ENCODE measurements at regions not wholly inside any gene's neighbourhood (a gene's known extent, or its start where the extent isn't known, plus 50 kb on each side); places are given as distances from the start of the nearest gene placed in this dataset.

DNA sequence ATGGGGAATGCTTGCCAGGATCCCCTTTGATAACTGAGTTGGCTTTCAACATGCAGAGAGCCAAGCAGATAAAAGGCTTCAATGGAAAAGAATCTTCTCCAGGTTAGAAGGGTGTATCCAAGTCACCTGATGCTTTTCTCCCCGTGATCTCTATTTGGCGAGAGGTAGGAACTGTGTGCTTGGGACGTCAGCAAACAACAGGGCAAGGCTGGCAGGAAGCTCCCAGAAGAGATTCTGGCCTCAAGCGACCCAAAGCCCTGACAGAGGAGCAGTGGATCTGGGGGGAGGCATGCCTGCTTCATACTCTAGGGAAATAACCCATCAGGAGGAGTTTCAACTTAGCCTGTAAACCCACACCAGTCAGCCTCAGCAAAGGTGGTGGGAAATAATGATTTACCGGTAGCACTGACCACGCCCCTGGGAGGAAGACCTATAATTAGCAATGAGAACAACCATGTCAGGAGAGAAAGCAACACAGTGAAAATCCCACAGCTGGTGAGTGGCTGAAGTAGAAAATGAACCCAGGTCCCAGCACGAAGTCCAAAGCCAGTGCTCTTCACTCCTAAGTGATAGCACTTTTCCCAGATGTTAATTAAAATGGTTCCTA, 76.3 kb upstream of the SEC11C start:
- Histone ChIP-seq H3K27me3 (ENCODE audit: control insufficient read depth in 2 of 2, insufficient read depth in 2 of 2, low read length in 2 of 2) (no peaks in the 10 kb centered on the region), H3K4me3 (ENCODE audit: low read length) (no peak overlapping the region), H3K27ac (ENCODE audit: low read depth, low read length) (no peak overlapping the region), H3K36me3 (ENCODE audit: control insufficient read depth in 2 of 3, insufficient read depth in 3 of 3, low read length in 3 of 3) (no peaks in the 10 kb centered on the region), H3K9me3 (ENCODE audit: control insufficient read depth in 2 of 3, low read length in 3 of 3) (no peaks in the 10 kb centered on the region), H3K4me1 (ENCODE audit: control insufficient read depth in 2 of 2, insufficient read depth in 2 of 2, low read length in 2 of 2) (no peaks in the 10 kb centered on the region)
- peaks cover 6 to 29% (median 20%) of the 10 kb centered on the region in 5 donors for H3K27me3 Mint-ChIP-seq
- DNase-seq: no peak
- no peak overlapping the region for H3K27ac Mint-ChIP-seq
- H3K4me3 Mint-ChIP-seq: no peak overlapping the region
- no peaks in the 10 kb centered on the region for H3K9me3 Mint-ChIP-seq
- ChIA-PET POLR2A (no interaction called here), CTCF (no interaction called here)
- H3K36me3 Mint-ChIP-seq: no peaks in the 10 kb centered on the region
- intact Hi-C loops (cut with micrococcal nuclease): no loop called here
- peaks cover 0 to 1% (median 0%) of the 10 kb centered on the region in 7 donors for H3K4me1 Mint-ChIP-seq
- ATAC-seq: no peak

DNA sequence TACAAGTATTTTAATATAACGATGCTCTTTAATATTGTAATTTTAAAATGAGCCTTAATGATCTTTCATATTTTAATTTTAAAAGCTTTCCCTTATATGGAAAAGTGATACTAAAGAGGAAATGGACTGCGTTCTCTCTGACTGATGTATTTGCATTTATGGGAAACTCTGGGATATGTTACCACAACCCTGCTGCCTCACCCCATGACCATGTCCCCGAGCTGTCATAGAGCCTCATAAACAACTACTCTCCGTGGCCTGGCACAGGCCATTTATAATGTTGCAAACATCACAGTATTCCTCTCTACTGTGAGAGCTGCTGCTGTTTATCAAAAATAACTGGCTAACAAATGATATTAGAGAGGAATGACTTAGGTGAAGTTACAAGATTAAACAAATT, 75.8 kb upstream of the SEC11C start:
- no peak overlapping the region for H3K4me3 ChIP-seq (ENCODE audit: low read length)
- no peaks in the 10 kb centered on the region for H3K36me3 Mint-ChIP-seq
- H3K4me3 Mint-ChIP-seq: no peak overlapping the region
- H3K9me3 Mint-ChIP-seq: no peaks in the 10 kb centered on the region
- ChIA-PET POLR2A (no interaction called here), CTCF (no interaction called here)
- H3K27me3 Mint-ChIP-seq: peaks cover 6 to 29% (median 20%) of the 10 kb centered on the region in 5 donors
- DNase-seq: no peak
- no peaks in the 10 kb centered on the region for H3K27me3 ChIP-seq (ENCODE audit: control insufficient read depth in 2 of 2, insufficient read depth in 2 of 2, low read length in 2 of 2)
- intact Hi-C loops (cut with micrococcal nuclease): no loop called here
- H3K4me1 Mint-ChIP-seq: peaks cover 0 to 1% (median 0%) of the 10 kb centered on the region in 7 donors
- no peaks in the 10 kb centered on the region for H3K4me1 ChIP-seq (ENCODE audit: control insufficient read depth in 2 of 2, insufficient read depth in 2 of 2, low read length in 2 of 2)
- no peaks in the 10 kb centered on the region for H3K9me3 ChIP-seq (ENCODE audit: control insufficient read depth in 2 of 3, low read length in 3 of 3)
- H3K27ac ChIP-seq (ENCODE audit: low read depth, low read length): no peak overlapping the region
- H3K27ac Mint-ChIP-seq: no peak overlapping the region
- ATAC-seq: no peak
- H3K36me3 ChIP-seq (ENCODE audit: control insufficient read depth in 2 of 3, insufficient read depth in 3 of 3, low read length in 3 of 3): no peaks in the 10 kb centered on the region

DNA sequence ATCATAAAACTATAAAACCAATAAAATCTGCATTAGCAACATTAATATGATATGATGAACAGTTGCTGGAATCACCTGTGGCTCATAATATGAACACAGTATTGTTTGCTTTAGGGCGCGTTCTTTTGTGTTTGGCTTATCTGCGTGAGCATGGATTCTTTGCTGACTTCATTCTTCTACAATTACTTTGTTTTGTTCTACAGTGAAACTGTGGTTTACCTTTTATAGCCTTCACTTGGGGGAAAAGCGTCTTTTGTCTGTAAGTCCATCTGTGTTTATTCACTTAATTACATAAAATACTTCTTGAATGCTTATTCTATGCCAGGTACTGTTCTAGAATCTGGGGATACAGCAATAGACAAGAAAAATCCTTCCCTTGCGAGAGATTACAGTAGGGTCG, 74.0 kb upstream of the SEC11C start:
- Mint-ChIP-seq H3K36me3 (no peaks in the 10 kb centered on the region), H3K27ac (no peak overlapping the region), H3K27me3 (peaks cover 3 to 28% (median 19%) of the 10 kb centered on the region in 5 donors), H3K4me3 (no peak overlapping the region), H3K9me3 (no peaks in the 10 kb centered on the region), H3K4me1 (peaks cover 0 to 1% (median 0%) of the 10 kb centered on the region in 7 donors)
- POLR2A ChIA-PET: no interaction called here
- Histone ChIP-seq H3K9me3 (ENCODE audit: control insufficient read depth in 2 of 3, low read length in 3 of 3) (no peaks in the 10 kb centered on the region), H3K4me3 (ENCODE audit: low read length) (no peak overlapping the region), H3K36me3 (ENCODE audit: control insufficient read depth in 2 of 3, insufficient read depth in 3 of 3, low read length in 3 of 3) (no peaks in the 10 kb centered on the region), H3K4me1 (ENCODE audit: control insufficient read depth in 2 of 2, insufficient read depth in 2 of 2, low read length in 2 of 2) (no peaks in the 10 kb centered on the region), H3K27me3 (ENCODE audit: control insufficient read depth in 2 of 2, insufficient read depth in 2 of 2, low read length in 2 of 2) (no peaks in the 10 kb centered on the region), H3K27ac (ENCODE audit: low read depth, low read length) (no peak overlapping the region)
- intact Hi-C loops (cut with micrococcal nuclease): no loop called here
- DNase-seq (no peak), ATAC-seq (no peak)
- CTCF ChIA-PET: interaction anchor here (0.9 to 2.4 kb wide), 2 partner anchors 287 to 297 kb away, joined by 3 to 6 read pairs; no protein-coding TSS in a partner anchor

DNA sequence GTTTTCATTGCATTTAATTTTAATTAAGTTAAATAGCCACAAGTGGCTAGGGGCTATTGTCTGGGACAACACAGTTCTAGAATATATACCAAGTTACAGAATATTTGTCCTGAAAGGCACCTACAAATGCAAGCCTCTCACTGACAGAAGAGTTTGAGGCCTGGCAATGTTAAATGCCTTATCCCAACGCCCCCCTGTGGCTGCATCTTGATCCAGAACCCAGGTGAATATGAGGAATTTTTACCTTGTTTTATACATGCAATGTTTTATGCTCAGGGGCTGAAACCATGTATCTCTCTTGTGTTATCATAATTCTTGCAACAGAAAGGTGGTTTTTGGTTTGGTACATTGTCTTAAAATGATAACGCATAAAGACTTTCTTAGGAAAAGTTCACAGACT, 71.8 kb upstream of the SEC11C start:
- POLR2A ChIA-PET: no interaction called here

DNA sequence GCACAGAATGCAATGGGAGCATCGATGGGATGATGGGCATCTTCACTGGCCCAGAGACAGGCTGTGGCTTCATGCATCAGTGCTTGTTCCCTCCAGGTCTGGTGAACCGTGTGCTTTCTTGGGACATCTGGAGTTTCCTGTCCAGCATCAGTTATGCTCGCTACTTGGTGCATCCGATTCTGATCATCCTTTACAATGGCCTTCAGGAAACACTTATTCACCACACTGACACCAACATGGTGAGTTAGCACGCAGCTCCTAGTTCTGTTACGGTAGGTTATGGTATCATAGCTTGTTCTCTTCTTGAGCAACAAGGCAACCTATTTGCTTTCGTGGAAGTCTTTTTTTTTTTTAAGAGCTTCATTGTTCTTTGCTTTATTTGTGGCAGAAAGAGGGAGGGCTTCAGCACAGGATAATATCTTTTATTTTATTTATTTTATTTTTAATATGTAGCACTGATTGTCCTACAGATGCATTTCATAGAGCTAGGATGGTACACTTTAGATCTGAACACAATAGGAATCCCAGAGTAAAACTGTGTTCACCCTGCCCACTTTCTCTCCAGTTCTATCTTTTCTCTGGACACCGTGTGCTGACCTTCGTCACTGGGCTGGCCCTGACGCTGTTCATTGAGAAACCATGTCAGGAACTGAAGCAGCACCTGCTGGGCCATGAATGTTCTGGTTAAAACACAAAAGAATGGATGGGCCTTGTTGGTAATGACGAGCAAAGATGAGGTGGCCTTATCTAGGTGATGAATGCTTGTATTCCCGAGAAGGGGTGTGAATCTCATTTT, 71.2 kb upstream of the SEC11C start:
- Histone ChIP-seq H3K27ac (ENCODE audit: low read depth, low read length) (no peak overlapping the region), H3K4me1 (ENCODE audit: control insufficient read depth in 2 of 2, insufficient read depth in 2 of 2, low read length in 2 of 2) (no peaks in the 10 kb centered on the region), H3K36me3 (ENCODE audit: control insufficient read depth in 2 of 3, insufficient read depth in 3 of 3, low read length in 3 of 3) (no peaks in the 10 kb centered on the region), H3K4me3 (ENCODE audit: low read length) (no peak overlapping the region), H3K9me3 (ENCODE audit: control insufficient read depth in 2 of 3, low read length in 3 of 3) (no peaks in the 10 kb centered on the region), H3K27me3 (ENCODE audit: control insufficient read depth in 2 of 2, insufficient read depth in 2 of 2, low read length in 2 of 2) (no peaks in the 10 kb centered on the region)
- Mint-ChIP-seq H3K4me1 (no peaks in the 10 kb centered on the region), H3K27me3 (peaks cover 0 to 9% (median 5%) of the 10 kb centered on the region in 5 donors), H3K27ac (no peak overlapping the region), H3K9me3 (no peaks in the 10 kb centered on the region), H3K4me3 (no peak overlapping the region), H3K36me3 (no peaks in the 10 kb centered on the region)
- intact Hi-C loops (cut with micrococcal nuclease): no loop called here
- ChIA-PET POLR2A (no interaction called here), CTCF (interaction anchor here (1.0 to 4.2 kb wide), 4 partner anchors 11 to 301 kb away, joined by 3 to 43 read pairs (median 22); no protein-coding TSS in a partner anchor)
- ATAC-seq (no peak), DNase-seq (no peak)

More for the DNA sequence above, 71.8 kb upstream of the SEC11C start:
- Histone ChIP-seq H3K4me3 (ENCODE audit: low read length) (no peak overlapping the region), H3K9me3 (ENCODE audit: control insufficient read depth in 2 of 3, low read length in 3 of 3) (no peaks in the 10 kb centered on the region), H3K36me3 (ENCODE audit: control insufficient read depth in 2 of 3, insufficient read depth in 3 of 3, low read length in 3 of 3) (no peaks in the 10 kb centered on the region), H3K27ac (ENCODE audit: low read depth, low read length) (no peak overlapping the region), H3K4me1 (ENCODE audit: control insufficient read depth in 2 of 2, insufficient read depth in 2 of 2, low read length in 2 of 2) (no peaks in the 10 kb centered on the region), H3K27me3 (ENCODE audit: control insufficient read depth in 2 of 2, insufficient read depth in 2 of 2, low read length in 2 of 2) (no peaks in the 10 kb centered on the region)
- no peak overlapping the region for H3K27ac Mint-ChIP-seq
- no peaks in the 10 kb centered on the region for H3K9me3 Mint-ChIP-seq
- no peaks in the 10 kb centered on the region for H3K4me1 Mint-ChIP-seq
- ATAC-seq (no peak), DNase-seq (no peak)
- CTCF ChIA-PET: interaction anchor here (1.0 to 4.2 kb wide), 4 partner anchors 10 to 300 kb away, joined by 3 to 43 read pairs (median 22); no protein-coding TSS in a partner anchor
- peaks cover 0 to 13% (median 10%) of the 10 kb centered on the region in 5 donors for H3K27me3 Mint-ChIP-seq
- H3K4me3 Mint-ChIP-seq: no peak overlapping the region
- no peaks in the 10 kb centered on the region for H3K36me3 Mint-ChIP-seq
- intact Hi-C loops (cut with micrococcal nuclease): no loop called here

DNA sequence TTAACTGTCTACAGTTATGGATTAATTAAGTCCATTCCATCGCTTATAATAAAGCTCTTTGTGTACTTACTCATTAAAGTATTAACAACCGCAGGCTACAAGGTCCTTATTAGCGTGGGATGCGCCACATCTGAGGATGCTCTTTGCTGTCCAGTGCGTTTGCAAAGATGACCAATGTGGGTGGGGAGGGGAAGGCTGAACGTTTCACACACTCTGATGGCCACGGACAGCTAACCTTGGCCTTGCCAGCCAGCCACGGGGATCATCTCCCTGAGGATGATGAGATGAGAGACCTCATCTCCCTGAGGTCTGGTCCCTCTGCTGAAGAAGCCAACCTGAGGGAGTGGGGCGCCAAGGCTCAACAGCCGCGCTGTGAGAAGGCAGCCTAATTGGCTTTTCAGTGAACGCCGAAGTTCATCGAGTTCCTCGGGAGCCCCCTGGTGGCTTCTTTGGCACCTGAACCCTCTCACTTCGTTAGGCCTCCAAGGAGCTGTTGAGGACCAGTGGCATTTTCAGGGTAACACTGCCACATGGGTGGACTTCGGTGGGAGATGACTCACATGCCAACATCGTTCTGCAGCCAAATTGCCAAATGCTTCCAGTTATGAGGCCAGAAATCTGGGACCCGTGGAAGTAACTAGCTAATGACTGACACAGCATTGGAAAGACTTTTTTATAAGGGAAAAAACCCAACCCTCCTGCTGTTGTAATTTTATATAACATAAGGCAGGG, 69.3 kb upstream of the SEC11C start:
- Histone ChIP-seq H3K36me3 (ENCODE audit: control insufficient read depth in 2 of 3, insufficient read depth in 3 of 3, low read length in 3 of 3) (no peaks in the 10 kb centered on the region), H3K9me3 (ENCODE audit: control insufficient read depth in 2 of 3, low read length in 3 of 3) (no peaks in the 10 kb centered on the region), H3K27me3 (ENCODE audit: control insufficient read depth in 2 of 2, insufficient read depth in 2 of 2, low read length in 2 of 2) (no peaks in the 10 kb centered on the region), H3K4me1 (ENCODE audit: control insufficient read depth in 2 of 2, insufficient read depth in 2 of 2, low read length in 2 of 2) (no peaks in the 10 kb centered on the region), H3K4me3 (ENCODE audit: low read length) (no peak overlapping the region), H3K27ac (ENCODE audit: low read depth, low read length) (no peak overlapping the region)
- Mint-ChIP-seq H3K4me3 (no peak overlapping the region), H3K27me3 (peaks cover 0 to 8% (median 5%) of the 10 kb centered on the region in 5 donors), H3K9me3 (no peaks in the 10 kb centered on the region), H3K36me3 (no peaks in the 10 kb centered on the region), H3K27ac (no peak overlapping the region), H3K4me1 (no peaks in the 10 kb centered on the region)
- CTCF ChIA-PET: interaction anchor here (0.6 to 4.2 kb wide), 15 partner anchors 9 to 538 kb away, joined by 3 to 43 read pairs (median 3); no protein-coding TSS in a partner anchor
- ATAC-seq (peak; percentile 85), DNase-seq (peak; percentile 35 to 75 (median 65))
- POLR2A ChIA-PET: interaction anchor here (1.0 kb wide), 1 partner anchor 302 kb away, joined by 4 read pairs; no protein-coding TSS in a partner anchor
- intact Hi-C loops (cut with micrococcal nuclease): loop anchor here (1.0 to 10.0 kb wide), 4 partner anchors 289 to 546 kb away; no protein-coding TSS in a partner anchor

All from naive thymus-derived CD4-positive, alpha-beta T cell (primary cell).